Colonic mucosa (tissue), 4 donors: ENCODE measurements at regions not wholly inside any gene's neighbourhood (a gene's known extent, or its start where the extent isn't known, plus 50 kb on each side); places are given as distances from the start of the nearest gene placed in this dataset.

Experiments
- DNase-seq: peaks from one replicate; pipeline ENCODE4 v3.0.0-alpha.2; 2020
- H3K27ac ChIP-seq: fragments of 200-600 bp; one replicate; pipeline ENCODE4 v1.8.0; 2021
- H3K27me3 ChIP-seq: fragments of 200-600 bp; one replicate; pipeline ENCODE4 v1.8.0; 2021
- H3K36me3 ChIP-seq: fragments of 200-600 bp; one replicate; pipeline ENCODE4 v1.8.0; 2021
- H3K4me1 ChIP-seq: fragments of 200-600 bp; one replicate; pipeline ENCODE4 v1.8.0; 2021; ENCODE audit warnings: mild to moderate bottlenecking
- H3K4me3 ChIP-seq: fragments of 200-600 bp; one replicate; pipeline ENCODE4 v1.8.0; 2021
- H3K9ac ChIP-seq, 2 donors: one replicate each; pipeline ENCODE4 v1.7.0; 2013; ENCODE audit warnings: control low read depth in 2 of 2, low read depth in 2 of 2, low read length in 2 of 2
- H3K9me3 ChIP-seq: fragments of 200-600 bp; one replicate; pipeline ENCODE4 v1.8.0; 2021
- CTCF ChIP-seq: fragments of 200-600 bp; IDR thresholded peaks from one replicate; pipeline ENCODE4 v1.8.0; 2022; ENCODE audit warnings: antibody characterized with exemption, mild to moderate bottlenecking
- intact Hi-C: fragments of 100-400 bp; cut with DNase I; formaldehyde crosslinking; loops from one replicate; pipeline ENCODE4 v1.14.1; 2022
- donor health status: healthy.
- donor health status: DM: no; HTN: no; CAD: no.
- donor health status: DM: no; HTN: no; CAD: no.

GRCh38 chr13:91154558-91155353, 192.7 kb upstream of the MIR17HG start:
- no peaks in the 10 kb centered on the region for H3K9me3 ChIP-seq
- DNase-seq = no peak
- H3K4me1 ChIP-seq = no peaks in the 10 kb centered on the region
- H3K9ac ChIP-seq = no peak overlapping the region
- H3K27ac ChIP-seq = no peak overlapping the region
- intact Hi-C loops = no loop called here
- no peak for TF ChIP-seq CTCF
- no peaks in the 10 kb centered on the region for H3K27me3 ChIP-seq
- H3K4me3 ChIP-seq = no peak overlapping the region
- H3K36me3 ChIP-seq = no peaks in the 10 kb centered on the region

GRCh38 chr13:91155512-91156114, 191.9 kb upstream of the MIR17HG start:
- intact Hi-C loops = no loop called here
- H3K27me3 ChIP-seq = no peaks in the 10 kb centered on the region

GRCh38 chr13:91157273-91158016, 190.0 kb upstream of the MIR17HG start:
- no peak overlapping the region for H3K4me3 ChIP-seq
- no peak for TF ChIP-seq CTCF
- H3K9ac ChIP-seq = no peak overlapping the region
- H3K27ac ChIP-seq = no peak overlapping the region
- H3K9me3 ChIP-seq = no peaks in the 10 kb centered on the region
- DNase-seq = no peak
- no peaks in the 10 kb centered on the region for H3K4me1 ChIP-seq
- intact Hi-C loops = no loop called here
- no peaks in the 10 kb centered on the region for H3K27me3 ChIP-seq
- H3K36me3 ChIP-seq = no peaks in the 10 kb centered on the region

More at GRCh38 chr13:91155512-91156114, 191.9 kb upstream of the MIR17HG start:
- no peak overlapping the region for H3K27ac ChIP-seq
- DNase-seq = no peak
- H3K9ac ChIP-seq = no peak overlapping the region
- TF ChIP-seq CTCF = no peak
- no peak overlapping the region for H3K4me3 ChIP-seq
- no peaks in the 10 kb centered on the region for H3K36me3 ChIP-seq
- no peaks in the 10 kb centered on the region for H3K9me3 ChIP-seq
- no peaks in the 10 kb centered on the region for H3K4me1 ChIP-seq

- no peaks in the 10 kb centered on the region for H3K9me3 ChIP-seq
- H3K4me1 ChIP-seq = no peaks in the 10 kb centered on the region
- no peak overlapping the region for H3K9ac ChIP-seq
- no peaks in the 10 kb centered on the region for H3K36me3 ChIP-seq
- no peaks in the 10 kb centered on the region for H3K27me3 ChIP-seq
- intact Hi-C loops = no loop called here
- no peak for TF ChIP-seq CTCF
- no peak for DNase-seq
- H3K4me3 ChIP-seq = no peak overlapping the region
- H3K27ac ChIP-seq = no peak overlapping the region
Measured at GRCh38 chr13:91158017-91158395, 189.5 kb upstream of the MIR17HG start.

- H3K36me3 ChIP-seq = no peaks in the 10 kb centered on the region
- H3K9ac ChIP-seq = no peak overlapping the region
- H3K4me1 ChIP-seq = no peaks in the 10 kb centered on the region
- intact Hi-C loops = no loop called here
- DNase-seq = no peak
- H3K27ac ChIP-seq = no peak overlapping the region
- H3K27me3 ChIP-seq = no peaks in the 10 kb centered on the region
- H3K4me3 ChIP-seq = no peak overlapping the region
- H3K9me3 ChIP-seq = no peaks in the 10 kb centered on the region
- no peak for TF ChIP-seq CTCF
Measured at GRCh38 chr13:91162180-91162579, 185.3 kb upstream of the MIR17HG start.
